ENCODE measurements at regions not wholly inside any gene's neighbourhood (a gene's known extent, or its start where the extent isn't known, plus 50 kb on each side); places are given as distances from the start of the nearest gene placed in this dataset.
"Not testable (repeated sequence)": the region's sequence is repeated elsewhere in the genome, so short reads cannot be mapped to it uniquely, and the experiment has no call there.

GRCh38 chr7:120079022-120079421 lies 194.0 kb upstream of the KCND2 start:
- Histone ChIP-seq H3K4me2 (ENCODE audit: low read length) (no peak overlapping the region), H3K27me3 (ENCODE audit: low read depth, low read length) (no peaks in the 10 kb centered on the region), H3K9me3 (ENCODE audit: insufficient read depth, low read length) (no peaks in the 10 kb centered on the region), H3K9ac (ENCODE audit: low read length) (no peak overlapping the region), H3K79me2 (ENCODE audit: low read length) (no peaks in the 10 kb centered on the region), H3K27ac (ENCODE audit: low read length) (no peak overlapping the region), H4K20me1 (ENCODE audit: insufficient read depth, low read length) (no peaks in the 10 kb centered on the region), H3K36me3 (replicated peaks; ENCODE audit: low read depth, low read length) (no peaks in the 10 kb centered on the region), H3K4me1 (ENCODE audit: low read length) (no peaks in the 10 kb centered on the region), H2AFZ (ENCODE audit: low read depth, low read length) (0 out of 2 replicates have a peak overlapping the region, but pooled peaks have one; percentile 64), H3K4me3 (ENCODE audit: low read length) (no peak overlapping the region)
- no peak for TF ChIP-seq CTCF (IDR thresholded peaks at IDR 0.05; ENCODE audit: low read depth, low read length)

- Histone ChIP-seq H4K20me1 (ENCODE audit: insufficient read depth, low read length) (no peaks in the 10 kb centered on the region), H3K36me3 (replicated peaks; ENCODE audit: low read depth, low read length) (no peaks in the 10 kb centered on the region), H3K4me1 (ENCODE audit: low read length) (no peaks in the 10 kb centered on the region), H3K9ac (ENCODE audit: low read length) (no peak overlapping the region), H3K4me3 (ENCODE audit: low read length) (no peak overlapping the region), H3K27ac (ENCODE audit: low read length) (no peak overlapping the region), H3K4me2 (ENCODE audit: low read length) (no peak overlapping the region), H3K27me3 (ENCODE audit: low read depth, low read length) (no peaks in the 10 kb centered on the region), H3K79me2 (ENCODE audit: low read length) (no peaks in the 10 kb centered on the region), H2AFZ (ENCODE audit: low read depth, low read length) (peak overlapping the region; percentile 76), H3K9me3 (ENCODE audit: insufficient read depth, low read length) (no peaks in the 10 kb centered on the region)
- TF ChIP-seq EZH2phosphoT487 (IDR thresholded peaks at IDR 0.05; ENCODE audit: low read depth) (no peak), CTCF (IDR thresholded peaks at IDR 0.05; ENCODE audit: low read depth, low read length) (no peak)
Observed at GRCh38 chr7:120079704-120080103, 193.3 kb upstream of the KCND2 start.

GRCh38 chr7:120086468-120086867 lies 186.5 kb upstream of the KCND2 start:
- H3K27me3 ChIP-seq (ENCODE audit: low read depth, low read length); H3K9ac ChIP-seq (ENCODE audit: low read length); H3K4me2 ChIP-seq (ENCODE audit: low read length); H3K27ac ChIP-seq (ENCODE audit: low read length); H3K36me3 ChIP-seq (replicated peaks; ENCODE audit: low read depth, low read length); H3K4me1 ChIP-seq (ENCODE audit: low read length); H3K4me3 ChIP-seq (ENCODE audit: low read length); H3K9me3 ChIP-seq (ENCODE audit: insufficient read depth, low read length); H2AFZ ChIP-seq (ENCODE audit: low read depth, low read length); H3K79me2 ChIP-seq (ENCODE audit: low read length); H4K20me1 ChIP-seq (ENCODE audit: insufficient read depth, low read length): not testable (repeated sequence)

GRCh38 chr7:120089968-120090367 lies 183.0 kb upstream of the KCND2 start:
- Histone ChIP-seq H3K27ac (ENCODE audit: low read length) (no peak overlapping the region), H2AFZ (ENCODE audit: low read depth, low read length) (no peak overlapping the region), H3K27me3 (ENCODE audit: low read depth, low read length) (no peaks in the 10 kb centered on the region), H3K4me3 (ENCODE audit: low read length) (no peak overlapping the region), H3K9ac (ENCODE audit: low read length) (no peak overlapping the region), H4K20me1 (ENCODE audit: insufficient read depth, low read length) (no peaks in the 10 kb centered on the region), H3K4me1 (ENCODE audit: low read length) (no peaks in the 10 kb centered on the region), H3K79me2 (ENCODE audit: low read length) (no peaks in the 10 kb centered on the region), H3K9me3 (ENCODE audit: insufficient read depth, low read length) (no peaks in the 10 kb centered on the region), H3K4me2 (ENCODE audit: low read length) (no peak overlapping the region), H3K36me3 (replicated peaks; ENCODE audit: low read depth, low read length) (no peaks in the 10 kb centered on the region)
- TF ChIP-seq EZH2phosphoT487 (IDR thresholded peaks at IDR 0.05; ENCODE audit: low read depth) (no peak), CTCF (IDR thresholded peaks at IDR 0.05; ENCODE audit: low read depth, low read length) (peak; percentile 30; the same call in 1 of the 2 replicates)

- H3K79me2 ChIP-seq (ENCODE audit: low read length) = no peaks in the 10 kb centered on the region
- no peaks in the 10 kb centered on the region for H3K36me3 ChIP-seq (replicated peaks; ENCODE audit: low read depth, low read length)
- no peak overlapping the region for H3K27ac ChIP-seq (ENCODE audit: low read length)
- no peak overlapping the region for H2AFZ ChIP-seq (ENCODE audit: low read depth, low read length)
- no peak overlapping the region for H3K4me3 ChIP-seq (ENCODE audit: low read length)
- H3K4me2 ChIP-seq (ENCODE audit: low read length) = no peak overlapping the region
- H3K9ac ChIP-seq (ENCODE audit: low read length) = no peak overlapping the region
- TF ChIP-seq EZH2phosphoT487 (IDR thresholded peaks at IDR 0.05; ENCODE audit: low read depth) = no peak
- TF ChIP-seq CTCF (IDR thresholded peaks at IDR 0.05; ENCODE audit: low read depth, low read length) = no peak
- H3K9me3 ChIP-seq (ENCODE audit: insufficient read depth, low read length) = no peaks in the 10 kb centered on the region
- H3K27me3 ChIP-seq (ENCODE audit: low read depth, low read length) = no peaks in the 10 kb centered on the region
- no peaks in the 10 kb centered on the region for H4K20me1 ChIP-seq (ENCODE audit: insufficient read depth, low read length)
- H3K4me1 ChIP-seq (ENCODE audit: low read length) = no peaks in the 10 kb centered on the region
Observed at GRCh38 chr7:120091807-120092206, 181.2 kb upstream of the KCND2 start.

Measured in OCI-LY3 (cell line).